Ascending aorta (tissue), 2 donors: ENCODE measurements at regions not wholly inside any gene's neighbourhood (a gene's known extent, or its start where the extent isn't known, plus 50 kb on each side); places are given as distances from the start of the nearest gene placed in this dataset.

Source experiments
- DNase-seq, 2 donors: peaks; one replicate each; pipeline ENCODE4 v3.0.0-alpha.2; 2019; ENCODE audit warnings: low spot score in 2 of 2
- H3K27ac ChIP-seq, 2 donors: fragments of 200-600 bp; sonication (generic); one replicate each; pipeline ENCODE4 v1.5.1; 2016 to 2017; ENCODE audit warnings: mild to moderate bottlenecking in 1 of 2
- H3K27me3 ChIP-seq: fragments of 200-600 bp; sonication (generic); one replicate; pipeline ENCODE4 v1.5.1; 2017
- H3K36me3 ChIP-seq, 2 donors: fragments of 200-600 bp; sonication (generic); one replicate each; pipeline ENCODE4 v1.5.1; 2016
- H3K4me1 ChIP-seq, 2 donors: fragments of 200-600 bp; sonication (generic); one replicate each; pipeline ENCODE4 v1.5.1; 2016 to 2017; ENCODE audit warnings: mild to moderate bottlenecking in 1 of 2
- H3K4me3 ChIP-seq, 2 donors: fragments of 200-600 bp; sonication (generic); one replicate each; pipeline ENCODE4 v1.5.1; 2016 to 2017; ENCODE audit warnings: mild to moderate bottlenecking in 1 of 2
- H3K9me3 ChIP-seq, 2 donors: fragments of 200-600 bp; sonication (generic); one replicate each; pipeline ENCODE4 v1.5.1; 2016
- intact Hi-C: fragments of 100-400 bp; cut with DNase I; formaldehyde crosslinking; loops from one replicate; pipeline ENCODE4 v1.15.1; 2023
- TF ChIP-seq, protein P1 (sequence below), 3 experiments: fragments of 200-600 bp in 2 of 3; fragments of 450-650 bp in 1 of 3; sonication (generic) in 2 of 3; IDR thresholded peaks; one replicate each; pipeline ENCODE4 v1.5.1; 2016 to 2019; ENCODE audit warnings: antibody characterized with exemption in 3 of 3, mild to moderate bottlenecking in 1 of 3, moderate library complexity in 1 of 3

- TF ChIP-seq, protein P1, sequence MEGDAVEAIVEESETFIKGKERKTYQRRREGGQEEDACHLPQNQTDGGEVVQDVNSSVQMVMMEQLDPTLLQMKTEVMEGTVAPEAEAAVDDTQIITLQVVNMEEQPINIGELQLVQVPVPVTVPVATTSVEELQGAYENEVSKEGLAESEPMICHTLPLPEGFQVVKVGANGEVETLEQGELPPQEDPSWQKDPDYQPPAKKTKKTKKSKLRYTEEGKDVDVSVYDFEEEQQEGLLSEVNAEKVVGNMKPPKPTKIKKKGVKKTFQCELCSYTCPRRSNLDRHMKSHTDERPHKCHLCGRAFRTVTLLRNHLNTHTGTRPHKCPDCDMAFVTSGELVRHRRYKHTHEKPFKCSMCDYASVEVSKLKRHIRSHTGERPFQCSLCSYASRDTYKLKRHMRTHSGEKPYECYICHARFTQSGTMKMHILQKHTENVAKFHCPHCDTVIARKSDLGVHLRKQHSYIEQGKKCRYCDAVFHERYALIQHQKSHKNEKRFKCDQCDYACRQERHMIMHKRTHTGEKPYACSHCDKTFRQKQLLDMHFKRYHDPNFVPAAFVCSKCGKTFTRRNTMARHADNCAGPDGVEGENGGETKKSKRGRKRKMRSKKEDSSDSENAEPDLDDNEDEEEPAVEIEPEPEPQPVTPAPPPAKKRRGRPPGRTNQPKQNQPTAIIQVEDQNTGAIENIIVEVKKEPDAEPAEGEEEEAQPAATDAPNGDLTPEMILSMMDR (IDR thresholded peaks at IDR 0.05): no peak
- no peak overlapping the region for H3K4me3 ChIP-seq
- no peak overlapping the region for H3K27ac ChIP-seq
- no peaks in the 10 kb centered on the region for H3K4me1 ChIP-seq
- no peaks in the 10 kb centered on the region for H3K9me3 ChIP-seq
- no peaks in the 10 kb centered on the region for H3K36me3 ChIP-seq
- H3K27me3 ChIP-seq: no peaks in the 10 kb centered on the region
- intact Hi-C loops: no loop called here
- no peak for DNase-seq
Measured at GRCh38 chr3:44109771-44110361, 131.8 kb upstream of the TOPAZ1 start.

DNA sequence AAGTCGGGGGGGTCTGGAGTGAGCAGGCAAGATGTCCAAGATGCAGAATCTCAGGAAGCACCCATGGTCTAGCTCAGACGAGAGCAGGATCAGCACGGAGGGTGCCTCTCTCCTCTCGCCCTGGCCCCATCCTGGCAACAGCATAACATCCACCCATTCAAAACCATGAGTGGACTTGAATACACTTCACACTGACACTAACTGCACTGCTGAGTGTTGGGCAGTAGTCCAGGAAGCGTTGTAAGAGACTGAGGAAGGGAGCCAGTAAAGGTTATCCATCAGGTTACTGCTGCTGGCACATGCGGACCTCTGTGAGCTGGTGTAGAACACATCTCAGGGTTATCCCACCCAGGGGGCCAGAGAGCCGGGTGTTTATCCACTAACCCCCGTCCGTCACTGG is 131.0 kb upstream of the TOPAZ1 start:
- intact Hi-C loops: no loop called here
- H3K36me3 ChIP-seq: no peaks in the 10 kb centered on the region
- H3K4me3 ChIP-seq: no peak overlapping the region
- H3K27me3 ChIP-seq: no peaks in the 10 kb centered on the region
- TF ChIP-seq, protein P1 (IDR thresholded peaks at IDR 0.05): no peak
- no peak overlapping the region for H3K27ac ChIP-seq
- H3K9me3 ChIP-seq: no peaks in the 10 kb centered on the region
- no peaks in the 10 kb centered on the region for H3K4me1 ChIP-seq
- DNase-seq: no peak

DNA sequence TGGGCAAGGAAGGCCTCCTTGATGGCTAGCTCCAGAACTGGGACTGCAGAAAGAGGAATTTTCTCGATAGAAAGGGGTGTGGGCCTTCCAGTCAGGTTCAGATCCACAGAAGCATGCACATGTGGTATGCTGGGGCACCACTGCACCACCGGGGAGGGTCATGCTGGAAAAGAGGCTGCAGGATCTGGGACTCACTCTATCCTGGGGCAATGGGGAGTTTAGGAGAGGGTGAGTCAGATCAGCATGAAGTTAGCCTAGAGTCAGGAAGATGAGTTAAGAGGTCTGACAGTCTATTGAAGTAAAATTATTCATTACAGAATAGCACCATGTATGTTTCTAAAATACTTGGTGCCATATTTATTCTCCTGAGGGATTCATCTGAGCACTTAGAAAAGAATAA is 130.2 kb upstream of the TOPAZ1 start:
- no peak for DNase-seq

DNA sequence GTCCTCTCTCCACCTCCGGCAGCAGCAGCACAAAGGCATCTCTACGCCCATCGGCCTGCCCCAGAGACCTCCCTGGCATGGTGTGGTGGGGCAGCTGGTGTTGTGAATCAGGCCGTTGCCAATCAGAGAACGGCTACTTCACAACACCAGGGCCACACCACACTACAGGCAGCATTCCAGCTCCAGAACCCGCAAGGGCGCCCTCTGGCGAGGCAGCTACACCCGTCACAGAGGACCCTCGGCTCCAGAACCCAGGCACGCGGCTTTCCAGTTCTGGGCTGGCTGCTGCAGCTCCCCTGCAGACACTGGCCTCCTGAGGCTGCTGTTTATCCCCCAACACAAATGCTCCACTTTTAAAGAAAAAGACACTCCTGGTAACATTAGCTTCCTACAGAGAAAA is 127.5 kb upstream of the TOPAZ1 start:
- DNase-seq: no peak
- intact Hi-C loops: no loop called here

More for the DNA sequence above, 130.2 kb upstream of the TOPAZ1 start:
- H3K4me1 ChIP-seq: no peaks in the 10 kb centered on the region
- TF ChIP-seq, protein P1 (IDR thresholded peaks at IDR 0.05): no peak
- H3K27ac ChIP-seq: no peak overlapping the region
- no peaks in the 10 kb centered on the region for H3K9me3 ChIP-seq
- intact Hi-C loops: no loop called here
- H3K4me3 ChIP-seq: no peak overlapping the region
- H3K27me3 ChIP-seq: no peaks in the 10 kb centered on the region
- no peaks in the 10 kb centered on the region for H3K36me3 ChIP-seq

GRCh38 chr3:44117239-44117638 is 124.4 kb upstream of the TOPAZ1 start:
- no peak overlapping the region for H3K27ac ChIP-seq
- no peaks in the 10 kb centered on the region for H3K9me3 ChIP-seq
- no peak overlapping the region for H3K4me3 ChIP-seq
- no peak for DNase-seq
- TF ChIP-seq, protein P1 (IDR thresholded peaks at IDR 0.05): no peak
- H3K36me3 ChIP-seq: no peaks in the 10 kb centered on the region
- intact Hi-C loops: no loop called here
- no peaks in the 10 kb centered on the region for H3K27me3 ChIP-seq
- no peaks in the 10 kb centered on the region for H3K4me1 ChIP-seq

More for the DNA sequence above, 127.5 kb upstream of the TOPAZ1 start:
- Histone ChIP-seq H3K27me3 (no peaks in the 10 kb centered on the region), H3K4me3 (no peak overlapping the region), H3K9me3 (no peaks in the 10 kb centered on the region), H3K4me1 (no peaks in the 10 kb centered on the region), H3K27ac (no peak overlapping the region), H3K36me3 (no peaks in the 10 kb centered on the region)
- TF ChIP-seq, protein P1 (IDR thresholded peaks at IDR 0.05): no peak

DNA sequence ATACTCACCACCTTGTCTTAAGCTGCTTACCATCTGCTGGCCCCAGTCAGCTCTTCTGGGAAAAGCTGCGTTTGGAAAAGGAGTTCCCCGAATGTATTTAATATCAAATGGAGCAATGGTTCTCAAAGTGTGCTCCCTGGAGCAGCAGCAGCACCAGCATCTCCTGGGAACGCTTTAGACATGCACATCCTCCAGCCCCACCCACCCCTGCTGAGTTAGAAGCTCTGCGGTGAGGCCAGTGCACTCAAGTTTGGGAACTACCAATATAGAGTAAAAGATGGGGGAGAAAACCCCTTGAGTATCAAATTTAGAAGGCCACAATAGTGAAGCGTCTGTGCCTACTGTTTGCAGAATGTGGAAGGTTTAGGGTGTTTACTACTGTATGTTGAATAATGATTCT is 124.0 kb upstream of the TOPAZ1 start:
- Histone ChIP-seq H3K9me3 (no peaks in the 10 kb centered on the region), H3K36me3 (no peaks in the 10 kb centered on the region), H3K27me3 (no peaks in the 10 kb centered on the region), H3K4me1 (no peaks in the 10 kb centered on the region), H3K4me3 (no peak overlapping the region), H3K27ac (no peak overlapping the region)
- no peak for DNase-seq
- TF ChIP-seq, protein P1 (IDR thresholded peaks at IDR 0.05): no peak
- intact Hi-C loops: no loop called here
